Activated CD4-positive, alpha-beta T cell treated with anti-CD3 and anti-CD28 coated beads, Interleukin-2, amount 50 U/mL, for 48 hours (primary cell): ENCODE measurements at regions not wholly inside any gene's neighbourhood (a gene's known extent, or its start where the extent isn't known, plus 50 kb on each side); places are given as distances from the start of the nearest gene placed in this dataset.

Experiments used
- DNase-seq, 2 experiments: peaks; one replicate each; pipeline ENCODE4 v3.0.0-alpha.2; 2020

DNA sequence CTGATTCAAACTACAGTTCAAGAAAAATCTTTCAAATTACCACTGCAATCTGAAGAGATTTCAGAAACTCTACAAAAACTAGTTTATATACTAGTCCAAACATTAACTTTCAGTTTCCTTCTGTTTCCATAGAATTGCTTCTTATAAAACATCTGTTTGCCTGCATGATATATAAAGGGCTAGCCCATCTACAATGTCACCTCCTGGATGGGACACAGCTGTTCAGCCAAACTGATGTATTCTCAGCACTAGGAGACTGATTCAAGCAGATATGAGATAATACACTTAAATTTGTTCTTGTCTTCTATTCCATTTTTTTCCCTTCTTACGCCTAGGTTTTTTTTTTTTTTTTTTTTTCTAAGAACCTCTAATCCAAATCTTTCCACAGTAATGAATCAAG, 1569.7 kb upstream of the IGFBP7 start:
- no peak for DNase-seq

DNA sequence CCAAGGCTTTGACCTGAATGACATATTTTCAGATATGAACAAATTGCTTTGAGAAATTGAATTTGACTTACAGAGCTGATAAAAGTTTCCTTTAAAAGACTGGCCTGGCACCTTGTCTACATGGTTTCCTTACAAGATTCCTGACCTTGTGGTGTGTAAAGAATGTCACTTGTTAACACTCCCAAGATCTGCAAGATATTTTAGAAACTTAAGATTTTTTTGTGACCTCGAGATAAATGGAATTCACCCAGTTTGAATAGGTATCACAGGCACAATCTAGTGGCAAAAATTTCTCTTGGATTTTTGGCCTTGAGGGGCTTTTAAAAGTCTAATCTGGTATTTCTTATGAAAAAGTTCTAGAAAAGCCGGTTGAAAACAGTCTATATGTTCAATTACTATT, 1568.9 kb upstream of the IGFBP7 start:
- no peak for DNase-seq

- no peak for DNase-seq
Observed at GRCh38 chr4:58669783-58670182, 1559.6 kb upstream of the IGFBP7 start.

GRCh38 chr4:58665649-58666048, 1555.5 kb upstream of the IGFBP7 start:
- DNase-seq, result no peak

- DNase-seq, result no peak
Observed at GRCh38 chr4:58658701-58659100, 1548.5 kb upstream of the IGFBP7 start.

- DNase-seq, result no peak
Observed at GRCh38 chr4:58653251-58653650, 1543.1 kb upstream of the IGFBP7 start.

DNA sequence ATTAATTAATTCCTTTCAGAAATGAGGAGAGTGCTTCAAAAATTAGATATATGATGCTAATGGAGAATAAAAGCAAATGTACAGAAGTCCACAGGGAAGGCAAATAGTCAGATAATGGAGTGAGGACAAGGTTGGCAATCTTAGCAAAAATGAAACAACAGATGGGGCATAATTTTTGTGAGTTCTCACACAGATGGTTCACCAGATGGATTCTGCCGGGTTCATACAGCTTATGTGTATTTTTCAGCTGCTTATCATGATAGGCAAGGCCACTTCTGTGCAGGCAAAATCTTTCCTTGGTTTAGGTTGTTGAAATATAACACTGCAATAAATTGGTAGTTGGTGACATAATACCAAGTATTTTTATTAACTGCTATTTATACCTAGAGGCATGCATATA, 1539.0 kb upstream of the IGFBP7 start:
- DNase-seq, result no peak

GRCh38 chr4:58646126-58646525, 1535.9 kb upstream of the IGFBP7 start:
- DNase-seq, result no peak

DNA sequence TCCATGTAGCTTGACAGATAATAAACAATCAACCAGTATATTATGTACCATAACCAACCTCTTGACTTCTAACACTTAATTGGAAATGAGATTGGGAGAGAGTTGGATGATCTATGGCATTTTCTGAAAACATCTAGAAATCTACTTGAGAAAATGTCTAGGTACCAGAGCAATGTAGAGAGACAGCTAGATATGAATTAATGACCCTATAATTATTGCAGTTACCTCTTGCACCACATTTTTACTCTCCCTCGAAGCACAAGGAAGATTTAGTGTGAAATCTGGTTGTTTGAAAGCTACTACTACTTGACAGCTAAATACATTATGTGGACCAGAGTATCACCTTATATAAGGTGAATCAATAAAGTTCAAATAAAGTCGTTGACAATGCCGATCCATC, 1534.4 kb upstream of the IGFBP7 start:
- DNase-seq, result no peak

DNA sequence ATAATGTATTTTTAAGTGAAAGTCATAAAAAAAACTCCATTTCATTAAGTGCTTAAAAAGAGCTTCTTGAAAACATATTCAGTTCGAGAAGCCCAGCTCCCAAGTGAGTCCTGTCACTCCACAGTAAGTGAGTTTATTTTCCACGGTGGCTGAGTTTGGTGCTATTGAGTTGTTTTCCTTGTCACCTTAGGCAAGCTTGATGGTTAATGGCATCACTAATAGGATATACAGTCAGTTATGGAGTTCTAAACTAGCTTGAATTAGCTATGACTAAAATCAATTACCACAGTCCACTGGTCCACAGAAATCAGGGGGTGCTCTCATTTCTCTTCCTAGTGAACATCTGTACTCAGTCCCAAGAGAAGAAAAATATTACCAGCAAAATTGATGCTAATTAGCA, 1526.2 kb upstream of the IGFBP7 start:
- DNase-seq, result no peak

GRCh38 chr4:58617226-58617625, 1507.0 kb upstream of the IGFBP7 start:
- no peak for DNase-seq

- no peak for DNase-seq
Observed at GRCh38 chr4:58611012-58611411, 1500.8 kb upstream of the IGFBP7 start.

DNA sequence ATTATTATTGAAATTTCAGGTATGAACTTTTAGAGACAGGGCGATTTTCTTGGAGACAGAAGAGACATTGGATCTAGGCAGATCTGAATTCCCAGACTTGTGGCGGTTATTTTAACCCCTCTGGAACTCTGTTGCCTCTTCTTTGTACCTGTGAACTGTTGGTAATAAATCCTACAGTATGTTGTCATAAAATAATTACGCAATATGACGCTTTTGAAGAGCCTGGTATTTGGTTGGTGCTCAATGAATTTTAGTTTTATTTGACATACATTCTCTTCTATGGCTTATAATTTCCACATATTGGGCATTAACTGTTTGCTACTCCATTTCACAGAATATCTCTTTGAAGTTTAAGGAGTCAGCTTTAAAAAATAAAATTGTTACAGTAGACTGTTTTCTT, 1496.1 kb upstream of the IGFBP7 start:
- DNase-seq, result no peak

GRCh38 chr4:58603951-58604350, 1493.8 kb upstream of the IGFBP7 start:
- DNase-seq, result no peak

DNA sequence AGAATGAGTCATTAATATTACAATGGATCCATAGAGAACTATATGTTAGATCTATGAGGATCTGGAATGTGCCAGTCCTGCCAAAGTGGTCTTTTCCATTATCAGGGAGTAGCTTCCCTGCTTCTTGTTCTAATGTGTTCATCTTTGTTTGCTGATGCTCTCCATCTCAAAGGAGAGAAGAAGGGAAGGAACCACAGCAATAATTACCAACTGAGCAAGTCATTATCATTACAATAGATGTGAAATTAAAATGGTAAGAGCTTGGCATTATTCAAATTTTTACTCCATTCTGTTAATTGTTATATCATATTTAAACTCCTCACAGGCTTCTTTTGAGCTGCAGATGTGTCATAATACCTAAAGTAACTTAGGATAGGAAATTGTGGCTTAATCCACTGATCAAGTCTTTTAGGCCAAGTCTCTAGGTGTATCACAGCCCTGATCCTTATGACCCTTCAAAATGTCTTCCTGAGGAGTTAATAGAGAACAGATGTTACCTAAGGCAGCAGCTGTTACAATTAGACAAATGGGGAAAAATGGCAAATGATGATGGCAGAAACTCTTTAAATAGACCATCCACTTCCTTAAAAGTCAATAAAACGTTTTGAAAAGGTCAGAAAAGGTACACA, 1492.7 kb upstream of the IGFBP7 start:
- no peak for DNase-seq

DNA sequence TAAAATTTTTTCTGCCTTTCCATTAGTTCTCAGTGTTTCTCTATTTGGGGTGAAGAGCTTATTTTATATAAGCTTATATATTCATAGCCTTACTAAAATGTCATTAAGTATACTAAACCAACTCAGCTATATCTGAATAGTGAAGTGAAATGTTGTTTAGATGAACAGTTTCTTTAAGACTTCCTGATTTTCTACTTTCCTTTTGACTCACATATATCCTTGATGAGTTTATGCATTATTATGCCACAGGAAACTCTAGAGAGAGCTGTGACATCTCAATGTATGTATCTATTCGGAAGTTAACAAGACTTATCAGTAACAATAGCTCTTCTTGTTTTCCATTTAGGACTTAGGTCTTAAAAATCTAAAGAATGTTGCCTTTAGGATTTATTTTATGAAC, 1491.8 kb upstream of the IGFBP7 start:
- no peak for DNase-seq

DNA sequence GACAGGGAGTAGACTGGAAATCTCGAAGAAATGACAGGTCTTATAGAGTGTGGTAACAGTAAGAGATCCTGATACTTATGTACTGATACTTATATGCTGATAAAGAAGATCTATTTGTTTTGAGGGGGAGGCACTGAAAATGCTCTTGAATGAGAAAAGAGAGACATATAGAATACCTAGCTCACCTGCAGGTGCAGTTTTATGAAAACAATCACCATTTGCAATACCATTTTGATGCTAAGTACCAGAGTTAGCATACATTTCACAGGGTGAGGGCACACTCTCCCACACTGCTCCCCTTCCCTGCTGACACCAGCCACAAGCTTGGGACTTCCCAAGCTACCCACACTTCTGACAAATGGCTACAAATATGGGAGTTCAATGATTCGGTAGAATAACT, 1490.1 kb upstream of the IGFBP7 start:
- no peak for DNase-seq

DNA sequence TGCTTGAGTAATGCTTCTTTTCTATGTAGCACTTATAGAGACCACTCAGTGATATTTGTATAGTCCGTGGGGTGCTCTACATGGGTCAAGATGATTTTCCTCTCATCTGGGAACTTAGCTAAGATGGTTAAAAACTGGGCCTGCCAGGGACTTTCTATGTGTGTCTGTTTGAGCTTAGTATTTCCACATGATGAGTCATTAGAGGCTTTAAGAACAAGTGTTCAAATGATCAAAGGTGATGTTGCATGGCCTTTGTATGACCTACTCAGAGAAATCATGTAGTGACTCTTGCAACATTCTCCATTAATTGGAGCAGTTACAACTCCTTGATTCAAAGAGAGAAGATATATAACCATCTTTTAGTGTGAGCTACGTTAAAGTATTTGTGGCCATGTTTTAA, 1480.5 kb upstream of the IGFBP7 start:
- no peak for DNase-seq

GRCh38 chr4:58587856-58588255, 1477.7 kb upstream of the IGFBP7 start:
- DNase-seq, result no peak

DNA sequence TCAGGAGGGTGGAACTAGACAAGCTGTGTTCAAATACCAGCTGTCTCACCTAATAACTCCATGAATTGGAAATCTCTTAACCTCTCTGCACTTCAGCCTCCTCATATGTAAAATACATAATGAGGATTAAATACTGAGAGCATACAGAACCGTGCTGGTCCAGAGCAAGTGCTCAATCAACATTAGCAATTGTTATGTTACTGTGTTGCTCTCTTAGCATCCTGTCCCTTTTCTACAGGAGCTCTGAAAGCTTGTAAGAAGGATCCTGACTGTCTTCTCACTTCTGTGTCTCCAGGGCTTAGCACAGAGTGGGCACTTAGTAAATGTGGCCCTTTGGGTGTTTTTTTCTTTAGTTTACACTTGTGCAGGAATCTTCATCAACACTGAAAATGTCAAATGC, 1456.1 kb upstream of the IGFBP7 start:
- DNase-seq, result no peak

DNA sequence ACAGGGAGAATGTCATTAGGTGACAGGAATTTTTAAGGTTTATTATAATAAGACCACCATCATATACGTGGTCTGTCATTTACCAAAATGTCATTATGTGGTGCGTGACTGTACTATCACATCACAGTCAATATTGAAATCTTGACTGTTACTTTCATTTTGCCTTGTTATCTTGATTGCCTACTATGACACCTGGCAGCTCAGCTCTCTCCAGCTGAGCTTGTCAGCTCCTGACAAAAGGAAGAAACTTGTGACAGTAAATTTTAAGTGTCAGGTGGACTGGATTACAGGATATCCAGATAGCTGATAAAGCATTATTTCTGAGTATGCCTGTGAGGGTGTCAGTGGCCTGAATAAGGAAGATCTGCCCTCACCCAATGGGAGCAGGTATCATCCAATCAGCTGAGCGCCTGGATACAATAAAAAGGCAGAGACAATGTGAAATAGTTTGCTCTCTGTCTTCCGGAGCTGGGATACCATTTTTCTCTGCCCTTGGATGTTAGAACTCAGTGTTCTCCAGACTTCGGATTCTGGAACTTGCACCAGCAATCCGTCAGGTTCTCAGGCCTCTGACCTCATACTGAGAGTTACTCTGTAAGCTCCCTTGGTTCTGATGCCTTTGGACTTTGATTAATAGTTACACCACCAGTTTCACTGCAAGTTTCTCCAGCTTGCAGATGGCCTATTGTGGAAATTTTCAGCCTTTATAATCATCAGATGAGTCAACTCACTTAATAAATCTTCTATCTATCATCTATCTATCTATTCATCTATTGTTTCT, 1454.7 kb upstream of the IGFBP7 start:
- no peak for DNase-seq

GRCh38 chr4:58561170-58561569, 1451.0 kb upstream of the IGFBP7 start:
- DNase-seq, result no peak

- no peak for DNase-seq
Observed at GRCh38 chr4:58560736-58561135, 1450.6 kb upstream of the IGFBP7 start.

- no peak for DNase-seq
Observed at GRCh38 chr4:58553679-58554078, 1443.5 kb upstream of the IGFBP7 start.

GRCh38 chr4:58553031-58553430, 1442.8 kb upstream of the IGFBP7 start:
- no peak for DNase-seq
